ENCODE measurements at regions not wholly inside any gene's neighbourhood (a gene's known extent, or its start where the extent isn't known, plus 50 kb on each side); places are given as distances from the start of the nearest gene placed in this dataset.

DNA sequence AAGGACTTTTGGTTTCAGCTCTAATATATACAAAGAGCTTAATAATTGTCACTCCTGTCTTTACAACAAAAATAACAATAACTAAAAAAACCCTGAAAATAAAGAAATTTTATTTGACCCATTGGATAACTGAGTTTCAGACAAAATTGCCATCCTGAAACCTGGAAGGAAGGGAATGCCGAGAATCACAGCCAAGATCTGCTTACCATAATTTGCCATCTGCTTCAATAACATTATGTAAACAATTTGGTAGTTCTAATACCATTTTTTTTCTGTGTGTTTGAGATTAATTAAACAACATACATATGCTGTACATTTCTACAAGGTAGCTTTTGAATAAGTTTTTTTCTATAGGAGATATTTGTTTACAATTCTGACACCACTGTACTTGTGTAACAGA lies 596.3 kb upstream of the MGAT4C start:
- no peak for DNase-seq (ENCODE audit: low read depth)
- TF ChIP-seq, protein P1, sequence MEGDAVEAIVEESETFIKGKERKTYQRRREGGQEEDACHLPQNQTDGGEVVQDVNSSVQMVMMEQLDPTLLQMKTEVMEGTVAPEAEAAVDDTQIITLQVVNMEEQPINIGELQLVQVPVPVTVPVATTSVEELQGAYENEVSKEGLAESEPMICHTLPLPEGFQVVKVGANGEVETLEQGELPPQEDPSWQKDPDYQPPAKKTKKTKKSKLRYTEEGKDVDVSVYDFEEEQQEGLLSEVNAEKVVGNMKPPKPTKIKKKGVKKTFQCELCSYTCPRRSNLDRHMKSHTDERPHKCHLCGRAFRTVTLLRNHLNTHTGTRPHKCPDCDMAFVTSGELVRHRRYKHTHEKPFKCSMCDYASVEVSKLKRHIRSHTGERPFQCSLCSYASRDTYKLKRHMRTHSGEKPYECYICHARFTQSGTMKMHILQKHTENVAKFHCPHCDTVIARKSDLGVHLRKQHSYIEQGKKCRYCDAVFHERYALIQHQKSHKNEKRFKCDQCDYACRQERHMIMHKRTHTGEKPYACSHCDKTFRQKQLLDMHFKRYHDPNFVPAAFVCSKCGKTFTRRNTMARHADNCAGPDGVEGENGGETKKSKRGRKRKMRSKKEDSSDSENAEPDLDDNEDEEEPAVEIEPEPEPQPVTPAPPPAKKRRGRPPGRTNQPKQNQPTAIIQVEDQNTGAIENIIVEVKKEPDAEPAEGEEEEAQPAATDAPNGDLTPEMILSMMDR (conservative IDR thresholded peaks at IDR 0.05; ENCODE audit: low read depth, low read length), result no peak
- H3K4me3 ChIP-seq (ENCODE audit: low read length), result no peak overlapping the region

DNA sequence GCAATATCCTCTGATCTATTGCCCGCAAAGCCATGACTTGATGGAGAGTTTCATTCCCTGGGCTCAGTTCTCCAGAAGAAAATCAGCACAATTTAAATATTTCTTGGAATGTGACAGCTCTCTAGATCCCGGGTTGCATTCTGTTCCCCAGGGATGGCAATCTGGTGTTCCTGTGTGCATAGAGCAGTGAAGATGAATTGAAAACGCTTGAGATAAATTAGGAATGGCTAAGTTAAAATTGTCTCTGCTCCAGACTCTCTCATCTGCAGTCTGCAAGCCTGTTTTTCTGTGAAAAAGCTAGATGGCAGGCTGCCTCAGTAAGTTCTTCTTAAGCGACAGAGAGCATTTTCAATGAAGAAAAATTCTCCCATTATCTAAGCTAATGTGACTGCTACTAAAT lies 582.5 kb upstream of the MGAT4C start:
- TF ChIP-seq, protein P1 (conservative IDR thresholded peaks at IDR 0.05; ENCODE audit: low read depth, low read length), result no peak
- no peak overlapping the region for H3K4me3 ChIP-seq (ENCODE audit: low read length)
- DNase-seq (ENCODE audit: low read depth), result no peak

DNA sequence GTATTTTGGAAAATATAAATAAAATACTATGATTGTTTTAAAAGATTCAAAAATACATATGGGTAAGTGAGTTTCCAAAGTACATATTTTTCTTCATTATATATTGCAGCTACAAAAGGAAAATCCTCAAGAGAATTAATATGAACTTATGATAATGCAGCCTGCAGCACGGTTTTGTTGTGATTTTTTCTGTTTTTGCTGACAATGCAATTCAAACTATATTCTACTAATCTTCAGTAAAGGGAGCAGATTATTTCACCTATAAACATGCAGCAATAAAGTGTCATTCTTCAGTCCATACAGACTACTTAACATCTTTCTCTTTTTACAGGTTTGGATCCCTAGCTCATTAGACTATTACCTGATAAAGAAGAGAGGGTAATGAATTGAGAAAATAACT lies 582.1 kb upstream of the MGAT4C start:
- TF ChIP-seq, protein P1 (conservative IDR thresholded peaks at IDR 0.05; ENCODE audit: low read depth, low read length), result no peak
- no peak for DNase-seq (ENCODE audit: low read depth)
- H3K4me3 ChIP-seq (ENCODE audit: low read length), result no peak overlapping the region

DNA sequence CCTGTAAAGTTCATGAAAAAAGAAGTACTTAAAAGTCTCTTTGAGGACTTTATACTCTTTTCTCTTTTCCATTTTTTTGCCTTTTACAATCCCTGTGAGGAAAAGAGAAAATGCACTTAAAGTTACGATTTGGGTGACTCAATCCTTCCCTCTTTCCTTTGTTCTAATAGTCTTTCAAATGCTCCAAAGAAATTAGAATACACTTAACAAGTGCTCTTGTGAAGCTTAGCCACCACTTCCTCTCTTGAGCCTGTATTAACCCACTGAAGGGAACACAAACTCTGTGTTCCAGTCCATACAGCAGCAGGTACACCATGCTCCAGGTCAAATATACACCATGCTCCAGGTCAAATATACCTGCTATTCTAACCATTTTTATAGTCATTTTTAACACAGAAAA lies 581.1 kb upstream of the MGAT4C start:
- TF ChIP-seq, protein P1 (conservative IDR thresholded peaks at IDR 0.05; ENCODE audit: low read depth, low read length), result no peak
- no peak overlapping the region for H3K4me3 ChIP-seq (ENCODE audit: low read length)
- DNase-seq (ENCODE audit: low read depth), result no peak

DNA sequence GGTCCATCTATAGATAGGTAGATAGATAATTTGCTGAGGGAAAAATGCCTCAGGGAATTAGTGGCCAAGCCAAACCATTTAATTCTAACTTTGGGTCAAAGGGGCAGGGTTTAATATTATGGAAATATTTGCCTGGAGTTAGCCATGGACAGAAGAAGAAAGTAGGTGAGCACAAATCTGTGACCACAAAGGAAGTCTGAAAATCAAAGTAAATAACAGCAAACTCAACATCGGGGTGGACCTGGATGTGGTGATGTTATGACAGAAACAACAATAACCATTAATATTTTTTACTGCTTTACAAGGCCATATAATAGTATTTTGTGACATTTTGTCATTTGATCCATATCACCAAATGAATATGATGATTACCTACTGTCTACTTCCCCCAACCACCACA lies 578.0 kb upstream of the MGAT4C start:
- TF ChIP-seq, protein P1 (conservative IDR thresholded peaks at IDR 0.05; ENCODE audit: low read depth, low read length), result no peak
- DNase-seq (ENCODE audit: low read depth), result no peak
- no peak overlapping the region for H3K4me3 ChIP-seq (ENCODE audit: low read length)

DNA sequence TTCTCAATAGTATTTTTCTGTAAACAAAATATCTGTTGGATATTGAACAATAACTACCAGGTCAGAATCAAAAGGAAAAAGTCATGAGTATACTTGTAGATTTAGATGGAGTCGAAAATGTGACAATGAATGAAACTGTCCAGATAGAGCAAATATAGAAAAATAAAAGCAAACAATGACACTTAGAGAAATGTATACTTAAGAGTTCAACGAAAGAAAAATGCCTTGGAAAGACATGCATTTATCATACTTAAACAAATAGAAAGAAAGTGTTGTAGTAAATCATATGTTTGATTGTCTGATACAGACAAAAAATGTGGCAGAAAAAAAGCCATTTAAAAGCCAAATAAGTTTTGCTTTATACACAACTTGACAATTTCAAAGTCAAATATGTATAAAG lies 571.2 kb upstream of the MGAT4C start:
- no peak for DNase-seq (ENCODE audit: low read depth)
- TF ChIP-seq, protein P1 (conservative IDR thresholded peaks at IDR 0.05; ENCODE audit: low read depth, low read length), result no peak

DNA sequence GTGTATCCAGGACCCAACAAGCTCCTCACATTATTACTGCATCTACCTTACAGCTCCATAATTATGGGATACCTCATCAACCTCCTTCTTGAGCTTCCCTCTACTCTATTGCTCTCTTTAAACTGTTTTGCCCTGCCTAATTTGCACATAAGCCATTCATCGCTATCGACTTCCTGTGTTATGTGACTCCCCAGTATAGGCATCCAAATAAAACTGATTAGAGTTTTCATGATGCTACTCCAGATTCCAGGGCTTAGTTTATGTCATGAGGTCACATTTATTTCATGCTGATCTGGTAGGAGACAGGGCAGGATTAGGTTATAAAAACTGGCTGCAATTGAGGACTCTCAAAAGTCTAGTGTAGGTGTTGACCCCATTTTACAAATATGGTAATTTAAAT lies 569.9 kb upstream of the MGAT4C start:
- DNase-seq (ENCODE audit: low read depth), result no peak
- TF ChIP-seq, protein P1 (conservative IDR thresholded peaks at IDR 0.05; ENCODE audit: low read depth, low read length), result no peak
- H3K4me3 ChIP-seq (ENCODE audit: low read length), result no peak overlapping the region

More for the DNA sequence above, 571.2 kb upstream of the MGAT4C start:
- no peak overlapping the region for H3K4me3 ChIP-seq (ENCODE audit: low read length)

Measured in retinal pigment epithelial cell (primary cell).